HEK293 (cell line): ENCODE measurements at regions not wholly inside any gene's neighbourhood (a gene's known extent, or its start where the extent isn't known, plus 50 kb on each side); places are given as distances from the start of the nearest gene placed in this dataset.

ENCODE experiments used
- CTCF ChIA-PET: fragments of 350-600 bp; formaldehyde crosslinking; extraction: SDS; loops from one replicate; lab custom pipeline; 2021; ENCODE audit warnings: antibody characterized with exemption; lab: Yijun Ruan, JAX
- POLR2A ChIA-PET: fragments of 300-600 bp; formaldehyde crosslinking; extraction: SDS; loops from one replicate; lab custom pipeline; 2020; ENCODE audit warnings: antibody characterized with exemption, inconsistent platforms; lab: Yijun Ruan, JAX
- H3K27ac ChIP-seq: fragments of 200-500 bp; sonication (Bioruptor generic); 2 replicates; pipeline ENCODE4 v1.5.1; 2014; ENCODE audit warnings: low read depth, low read length, control low read depth, inconsistent platforms; ENCODE audit errors: extremely low read depth
- H3K36me3 ChIP-seq, 2 experiments: fragments of 200-500 bp in 1 of 2; sonication (Bioruptor generic) in 1 of 2; 1 replicate in 1 of 2; 2 replicates in 1 of 2; pipeline ENCODE4 v1.5.1; 2014 to 2017; ENCODE audit warnings: inconsistent platforms in 2 of 2, low read length in 2 of 2; ENCODE audit not compliant: control insufficient read depth in 2 of 2, insufficient read depth in 1 of 2
- H3K4me1 ChIP-seq: fragments of 200-500 bp; sonication (Bioruptor generic); 2 replicates; pipeline ENCODE4 v1.5.1; 2014; ENCODE audit warnings: mild to moderate bottlenecking, low read length, inconsistent platforms; ENCODE audit not compliant: control insufficient read depth, insufficient read depth
- H3K4me3 ChIP-seq: 2 replicates; pipeline ENCODE4 v1.5.1; 2011; ENCODE audit warnings: low read depth, mild to moderate bottlenecking, control low read depth, low read length, moderate library complexity
- H3K9me3 ChIP-seq: fragments of 200-500 bp; sonication (Bioruptor generic); 2 replicates; pipeline ENCODE4 v1.5.1; 2014; ENCODE audit warnings: low read depth, low read length, inconsistent platforms; ENCODE audit not compliant: control insufficient read depth, insufficient read depth
- ELK4 ChIP-seq: IDR thresholded peaks from 2 replicates; pipeline ENCODE4 v1.6.1; 2011; ENCODE audit warnings: mild to moderate bottlenecking, low read depth, low read length, borderline replicate concordance
- KLF10 ChIP-seq: fragments of 450-650 bp; IDR thresholded peaks from 2 replicates; pipeline ENCODE4 v1.5.1; 2018; ENCODE audit warnings: missing biosample characterization, mild to moderate bottlenecking, missing genetic modification characterization
- KLF16 ChIP-seq: fragments of 450-650 bp; formaldehyde crosslinking; IDR thresholded peaks from 2 replicates; pipeline ENCODE4 v1.5.1; 2017; ENCODE audit warnings: missing biosample characterization, missing genetic modification characterization
- MZF1 ChIP-seq: fragments of 450-650 bp; formaldehyde crosslinking; IDR thresholded peaks from 2 replicates; pipeline ENCODE4 v1.5.1; 2017; ENCODE audit warnings: missing biosample characterization, missing genetic modification characterization, borderline replicate concordance
- ZFP69B ChIP-seq: fragments of 450-650 bp; formaldehyde crosslinking; IDR thresholded peaks from 2 replicates; pipeline ENCODE4 v1.5.1; 2016; ENCODE audit warnings: missing biosample characterization, missing genetic modification characterization
- ZIC2 ChIP-seq: fragments of 450-650 bp; formaldehyde crosslinking; IDR thresholded peaks from 2 replicates; pipeline ENCODE4 v1.5.1; 2016; ENCODE audit warnings: missing biosample characterization, missing genetic modification characterization
- ZNF223 ChIP-seq: fragments of 450-650 bp; formaldehyde crosslinking; IDR thresholded peaks from 2 replicates; pipeline ENCODE4 v1.5.1; 2016; ENCODE audit warnings: missing biosample characterization, missing genetic modification characterization
- ZNF266 ChIP-seq: fragments of 450-650 bp; formaldehyde crosslinking; IDR thresholded peaks from 2 replicates; pipeline ENCODE4 v1.5.1; 2016; ENCODE audit warnings: missing biosample characterization, missing genetic modification characterization, low read depth
- ZNF518A ChIP-seq: fragments of 450-650 bp; formaldehyde crosslinking; conservative IDR thresholded peaks from 2 replicates; pipeline ENCODE4 v1.5.1; 2016; ENCODE audit warnings: low read depth, missing biosample characterization, missing genetic modification characterization
- ZNF555 ChIP-seq: fragments of 450-650 bp; formaldehyde crosslinking; conservative IDR thresholded peaks from 2 replicates; pipeline ENCODE4 v1.5.1; 2017; ENCODE audit warnings: missing biosample characterization, mild to moderate bottlenecking, missing genetic modification characterization, inconsistent platforms
- ZNF596 ChIP-seq: fragments of 450-650 bp; IDR thresholded peaks from 2 replicates; pipeline ENCODE4 v1.5.0; 2018; ENCODE audit warnings: missing biosample characterization, mild to moderate bottlenecking, missing genetic modification characterization, moderate library complexity
- TF ChIP-seq, protein P1 (sequence below): fragments of 450-650 bp; formaldehyde crosslinking; conservative IDR thresholded peaks from 2 replicates; pipeline ENCODE4 v1.5.1; 2016; ENCODE audit warnings: low read depth, missing biosample characterization, missing genetic modification characterization
- TF ChIP-seq, protein P2 (sequence below): fragments of 450-650 bp; formaldehyde crosslinking; IDR thresholded peaks from 2 replicates; pipeline ENCODE4 v1.5.1; 2016; ENCODE audit warnings: missing biosample characterization, missing genetic modification characterization
- TF ChIP-seq, protein P3 (sequence below): fragments of 450-650 bp; formaldehyde crosslinking; IDR thresholded peaks from 2 replicates; pipeline ENCODE4 v1.5.1; 2016; ENCODE audit warnings: missing biosample characterization, missing genetic modification characterization

DNA sequence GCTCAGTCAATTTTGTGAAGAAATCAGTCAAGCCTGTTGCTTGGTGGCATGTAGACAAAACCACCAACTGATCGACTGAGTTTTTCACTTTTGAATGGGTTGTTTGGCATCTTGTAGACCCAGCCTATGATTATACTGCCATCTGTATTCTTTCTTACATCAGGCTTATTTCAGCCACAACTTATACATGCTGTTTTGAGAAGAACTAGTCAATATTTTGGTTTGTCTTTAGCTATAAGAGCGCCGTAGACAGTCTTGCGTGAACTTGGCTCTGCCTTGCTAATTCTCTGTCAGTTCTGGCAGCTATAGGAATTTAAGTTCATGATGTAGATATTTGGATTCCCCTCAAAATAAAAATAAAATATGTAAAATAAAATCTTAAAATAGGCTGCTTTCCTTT, 742.0 kb upstream of the FANCL start:
- TF ChIP-seq ZNF223 (tag by site-specific recombination): no peak
- TF ChIP-seq MZF1 (tag by site-specific recombination): no peak
- TF ChIP-seq ZNF518A (tag by site-specific recombination): no peak
- no peak for TF ChIP-seq ZFP69B
- TF ChIP-seq KLF10 (tag by site-specific recombination): no peak
- TF ChIP-seq ZNF555: no peak
- TF ChIP-seq KLF16 (tag by site-specific recombination): no peak
- TF ChIP-seq, protein P1, sequence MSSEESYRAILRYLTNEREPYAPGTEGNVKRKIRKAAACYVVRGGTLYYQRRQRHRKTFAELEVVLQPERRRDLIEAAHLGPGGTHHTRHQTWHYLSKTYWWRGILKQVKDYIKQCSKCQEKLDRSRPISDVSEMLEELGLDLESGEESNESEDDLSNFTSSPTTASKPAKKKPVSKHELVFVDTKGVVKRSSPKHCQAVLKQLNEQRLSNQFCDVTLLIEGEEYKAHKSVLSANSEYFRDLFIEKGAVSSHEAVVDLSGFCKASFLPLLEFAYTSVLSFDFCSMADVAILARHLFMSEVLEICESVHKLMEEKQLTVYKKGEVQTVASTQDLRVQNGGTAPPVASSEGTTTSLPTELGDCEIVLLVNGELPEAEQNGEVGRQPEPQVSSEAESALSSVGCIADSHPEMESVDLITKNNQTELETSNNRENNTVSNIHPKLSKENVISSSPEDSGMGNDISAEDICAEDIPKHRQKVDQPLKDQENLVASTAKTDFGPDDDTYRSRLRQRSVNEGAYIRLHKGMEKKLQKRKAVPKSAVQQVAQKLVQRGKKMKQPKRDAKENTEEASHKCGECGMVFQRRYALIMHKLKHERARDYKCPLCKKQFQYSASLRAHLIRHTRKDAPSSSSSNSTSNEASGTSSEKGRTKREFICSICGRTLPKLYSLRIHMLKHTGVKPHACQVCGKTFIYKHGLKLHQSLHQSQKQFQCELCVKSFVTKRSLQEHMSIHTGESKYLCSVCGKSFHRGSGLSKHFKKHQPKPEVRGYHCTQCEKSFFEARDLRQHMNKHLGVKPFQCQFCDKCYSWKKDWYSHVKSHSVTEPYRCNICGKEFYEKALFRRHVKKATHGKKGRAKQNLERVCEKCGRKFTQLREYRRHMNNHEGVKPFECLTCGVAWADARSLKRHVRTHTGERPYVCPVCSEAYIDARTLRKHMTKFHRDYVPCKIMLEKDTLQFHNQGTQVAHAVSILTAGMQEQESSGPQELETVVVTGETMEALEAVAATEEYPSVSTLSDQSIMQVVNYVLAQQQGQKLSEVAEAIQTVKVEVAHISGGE (tag by site-specific recombination): no peak
- no peak for TF ChIP-seq ZNF266 (tag by site-specific recombination)
- TF ChIP-seq, protein P2, sequence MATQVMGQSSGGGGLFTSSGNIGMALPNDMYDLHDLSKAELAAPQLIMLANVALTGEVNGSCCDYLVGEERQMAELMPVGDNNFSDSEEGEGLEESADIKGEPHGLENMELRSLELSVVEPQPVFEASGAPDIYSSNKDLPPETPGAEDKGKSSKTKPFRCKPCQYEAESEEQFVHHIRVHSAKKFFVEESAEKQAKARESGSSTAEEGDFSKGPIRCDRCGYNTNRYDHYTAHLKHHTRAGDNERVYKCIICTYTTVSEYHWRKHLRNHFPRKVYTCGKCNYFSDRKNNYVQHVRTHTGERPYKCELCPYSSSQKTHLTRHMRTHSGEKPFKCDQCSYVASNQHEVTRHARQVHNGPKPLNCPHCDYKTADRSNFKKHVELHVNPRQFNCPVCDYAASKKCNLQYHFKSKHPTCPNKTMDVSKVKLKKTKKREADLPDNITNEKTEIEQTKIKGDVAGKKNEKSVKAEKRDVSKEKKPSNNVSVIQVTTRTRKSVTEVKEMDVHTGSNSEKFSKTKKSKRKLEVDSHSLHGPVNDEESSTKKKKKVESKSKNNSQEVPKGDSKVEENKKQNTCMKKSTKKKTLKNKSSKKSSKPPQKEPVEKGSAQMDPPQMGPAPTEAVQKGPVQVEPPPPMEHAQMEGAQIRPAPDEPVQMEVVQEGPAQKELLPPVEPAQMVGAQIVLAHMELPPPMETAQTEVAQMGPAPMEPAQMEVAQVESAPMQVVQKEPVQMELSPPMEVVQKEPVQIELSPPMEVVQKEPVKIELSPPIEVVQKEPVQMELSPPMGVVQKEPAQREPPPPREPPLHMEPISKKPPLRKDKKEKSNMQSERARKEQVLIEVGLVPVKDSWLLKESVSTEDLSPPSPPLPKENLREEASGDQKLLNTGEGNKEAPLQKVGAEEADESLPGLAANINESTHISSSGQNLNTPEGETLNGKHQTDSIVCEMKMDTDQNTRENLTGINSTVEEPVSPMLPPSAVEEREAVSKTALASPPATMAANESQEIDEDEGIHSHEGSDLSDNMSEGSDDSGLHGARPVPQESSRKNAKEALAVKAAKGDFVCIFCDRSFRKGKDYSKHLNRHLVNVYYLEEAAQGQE (tag by site-specific recombination): no peak
- no peak for TF ChIP-seq ZNF596
- TF ChIP-seq ZIC2 (tag by site-specific recombination): no peak
- TF ChIP-seq, protein P3, sequence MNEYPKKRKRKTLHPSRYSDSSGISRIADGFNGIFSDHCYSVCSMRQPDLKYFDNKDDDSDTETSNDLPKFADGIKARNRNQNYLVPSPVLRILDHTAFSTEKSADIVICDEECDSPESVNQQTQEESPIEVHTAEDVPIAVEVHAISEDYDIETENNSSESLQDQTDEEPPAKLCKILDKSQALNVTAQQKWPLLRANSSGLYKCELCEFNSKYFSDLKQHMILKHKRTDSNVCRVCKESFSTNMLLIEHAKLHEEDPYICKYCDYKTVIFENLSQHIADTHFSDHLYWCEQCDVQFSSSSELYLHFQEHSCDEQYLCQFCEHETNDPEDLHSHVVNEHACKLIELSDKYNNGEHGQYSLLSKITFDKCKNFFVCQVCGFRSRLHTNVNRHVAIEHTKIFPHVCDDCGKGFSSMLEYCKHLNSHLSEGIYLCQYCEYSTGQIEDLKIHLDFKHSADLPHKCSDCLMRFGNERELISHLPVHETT (tag by site-specific recombination): no peak
- no peak for TF ChIP-seq ELK4
- CTCF ChIA-PET: interaction anchor here (0.6 to 0.7 kb wide), 2 partner anchors 133 to 1727 kb away, joined by 4 read pairs; no protein-coding TSS in a partner anchor
- Histone ChIP-seq H3K9me3 (no peaks in the 10 kb centered on the region), H3K4me1 (no peaks in the 10 kb centered on the region; the same call in 1 of the 2 replicates), H3K36me3 (no peaks in the 10 kb centered on the region), H3K27ac (no peak overlapping the region), H3K4me3 (no peak overlapping the region)
- POLR2A ChIA-PET: no interaction called here
